LNCAP (cell line): ENCODE measurements at regions not wholly inside any gene's neighbourhood (a gene's known extent, or its start where the extent isn't known, plus 50 kb on each side); places are given as distances from the start of the nearest gene placed in this dataset.

Experiments
- CTCF ChIP-seq: fragments of 450-650 bp; IDR thresholded peaks from 2 replicates; pipeline ENCODE4 v1.5.1; 2017; ENCODE audit warnings: mild to moderate bottlenecking

- TF ChIP-seq CTCF = no peak
Observed at GRCh38 chr1:213619026-213619425, 368.7 kb upstream of the PROX1 start.

GRCh38 chr1:213621077-213621476 lies 366.7 kb upstream of the PROX1 start:
- TF ChIP-seq CTCF = no peak

GRCh38 chr1:213622365-213623063 lies 365.3 kb upstream of the PROX1 start:
- no peak for TF ChIP-seq CTCF

- TF ChIP-seq CTCF = no peak
Observed at GRCh38 chr1:213623064-213623581, 364.6 kb upstream of the PROX1 start.

GRCh38 chr1:213623862-213624261 lies 363.9 kb upstream of the PROX1 start:
- no peak for TF ChIP-seq CTCF

GRCh38 chr1:213641312-213641711 lies 346.5 kb upstream of the PROX1 start:
- TF ChIP-seq CTCF = no peak

- no peak for TF ChIP-seq CTCF
Observed at GRCh38 chr1:213643360-213643759, 344.4 kb upstream of the PROX1 start.
